ENCODE measurements at regions not wholly inside any gene's neighbourhood (a gene's known extent, or its start where the extent isn't known, plus 50 kb on each side); places are given as distances from the start of the nearest gene placed in this dataset.

- TF ChIP-seq, protein P1, sequence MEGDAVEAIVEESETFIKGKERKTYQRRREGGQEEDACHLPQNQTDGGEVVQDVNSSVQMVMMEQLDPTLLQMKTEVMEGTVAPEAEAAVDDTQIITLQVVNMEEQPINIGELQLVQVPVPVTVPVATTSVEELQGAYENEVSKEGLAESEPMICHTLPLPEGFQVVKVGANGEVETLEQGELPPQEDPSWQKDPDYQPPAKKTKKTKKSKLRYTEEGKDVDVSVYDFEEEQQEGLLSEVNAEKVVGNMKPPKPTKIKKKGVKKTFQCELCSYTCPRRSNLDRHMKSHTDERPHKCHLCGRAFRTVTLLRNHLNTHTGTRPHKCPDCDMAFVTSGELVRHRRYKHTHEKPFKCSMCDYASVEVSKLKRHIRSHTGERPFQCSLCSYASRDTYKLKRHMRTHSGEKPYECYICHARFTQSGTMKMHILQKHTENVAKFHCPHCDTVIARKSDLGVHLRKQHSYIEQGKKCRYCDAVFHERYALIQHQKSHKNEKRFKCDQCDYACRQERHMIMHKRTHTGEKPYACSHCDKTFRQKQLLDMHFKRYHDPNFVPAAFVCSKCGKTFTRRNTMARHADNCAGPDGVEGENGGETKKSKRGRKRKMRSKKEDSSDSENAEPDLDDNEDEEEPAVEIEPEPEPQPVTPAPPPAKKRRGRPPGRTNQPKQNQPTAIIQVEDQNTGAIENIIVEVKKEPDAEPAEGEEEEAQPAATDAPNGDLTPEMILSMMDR (IDR thresholded peaks at IDR 0.05; ENCODE audit: extremely low read depth in 1 of 2, insufficient read depth in 1 of 2, low read depth in 1 of 2, low read length in 2 of 2) = no peak
- no peak for TF ChIP-seq POLR2AphosphoS5 (IDR thresholded peaks at IDR 0.05; ENCODE audit: insufficient read depth, low read depth, low read length)
- TF ChIP-seq POLR2A (IDR thresholded peaks at IDR 0.05; ENCODE audit: low read depth, low read length) = no peak
- TF ChIP-seq JUN (IDR thresholded peaks at IDR 0.05; ENCODE audit: borderline replicate concordance, insufficient read depth, insufficient read length, low read depth) = no peak
- no peak for TF ChIP-seq EZH2 (IDR thresholded peaks at IDR 0.05; ENCODE audit: borderline replicate concordance, low read depth, low read length, severe bottlenecking)
- TF ChIP-seq MYC (IDR thresholded peaks at IDR 0.05; ENCODE audit: low read depth, low read length) = no peak
- TF ChIP-seq, protein P2, sequence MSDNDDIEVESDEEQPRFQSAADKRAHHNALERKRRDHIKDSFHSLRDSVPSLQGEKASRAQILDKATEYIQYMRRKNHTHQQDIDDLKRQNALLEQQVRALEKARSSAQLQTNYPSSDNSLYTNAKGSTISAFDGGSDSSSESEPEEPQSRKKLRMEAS (IDR thresholded peaks at IDR 0.05; ENCODE audit: insufficient read depth, insufficient read length) = no peak
Measured at GRCh38 chr5:174288439-174288838, 242.9 kb downstream of the NSG2 start.
